Activated CD4-positive, alpha-beta T cell treated with anti-CD3 and anti-CD28 coated beads for 36 hours (primary cell): ENCODE measurements at regions not wholly inside any gene's neighbourhood (a gene's known extent, or its start where the extent isn't known, plus 50 kb on each side); places are given as distances from the start of the nearest gene placed in this dataset.

Experiments
- ATAC-seq: fragments of 200-7000 bp; cut with Tn5 transposase; one replicate; pipeline ENCODE4 v1.10.0; 2021; ENCODE audit warnings: mild to moderate bottlenecking, moderate library complexity
- CTCF ChIA-PET: fragments of 350-600 bp; sonication (Branson Sonifier 250); formaldehyde crosslinking; loops from one replicate; lab custom pipeline; 2021; ENCODE audit warnings: antibody characterized with exemption; lab: Charles Lee
- POLR2A ChIA-PET: fragments of 350-600 bp; sonication (Branson Sonifier 250); formaldehyde crosslinking; loops from one replicate; lab custom pipeline; 2021; ENCODE audit warnings: antibody characterized with exemption, inconsistent platforms; lab: Charles Lee
- DNase-seq: peaks from one replicate; pipeline ENCODE4 v3.0.0-alpha.2; 2020
- H3K27ac Mint-ChIP-seq: one replicate; pipeline ENCODE4 v1.8.0; 2021; ENCODE audit warnings: mixed read lengths
- H3K27me3 Mint-ChIP-seq: one replicate; pipeline ENCODE4 v1.8.0; 2021; ENCODE audit warnings: mixed read lengths
- H3K36me3 Mint-ChIP-seq: one replicate; pipeline ENCODE4 v1.8.0; 2021; ENCODE audit warnings: low read depth, mixed read lengths
- H3K4me1 Mint-ChIP-seq: one replicate; pipeline ENCODE4 v1.8.0; 2021; ENCODE audit warnings: mixed read lengths
- H3K4me3 Mint-ChIP-seq: one replicate; pipeline ENCODE4 v1.8.0; 2021; ENCODE audit warnings: mild to moderate bottlenecking, moderate library complexity, mixed read lengths
- H3K9me3 Mint-ChIP-seq: one replicate; pipeline ENCODE4 v1.8.0; 2021; ENCODE audit warnings: low read depth, mixed read lengths
- intact Hi-C, 2 experiments: fragments of 100-400 bp; cut with DNase I in 1 of 2; cut with micrococcal nuclease in 1 of 2; formaldehyde crosslinking; loops; one replicate each; pipeline versions ENCODE4 v1.14.2 to v1.15.1; 2022 to 2024; cut with DNase I, micrococcal nuclease

DNA sequence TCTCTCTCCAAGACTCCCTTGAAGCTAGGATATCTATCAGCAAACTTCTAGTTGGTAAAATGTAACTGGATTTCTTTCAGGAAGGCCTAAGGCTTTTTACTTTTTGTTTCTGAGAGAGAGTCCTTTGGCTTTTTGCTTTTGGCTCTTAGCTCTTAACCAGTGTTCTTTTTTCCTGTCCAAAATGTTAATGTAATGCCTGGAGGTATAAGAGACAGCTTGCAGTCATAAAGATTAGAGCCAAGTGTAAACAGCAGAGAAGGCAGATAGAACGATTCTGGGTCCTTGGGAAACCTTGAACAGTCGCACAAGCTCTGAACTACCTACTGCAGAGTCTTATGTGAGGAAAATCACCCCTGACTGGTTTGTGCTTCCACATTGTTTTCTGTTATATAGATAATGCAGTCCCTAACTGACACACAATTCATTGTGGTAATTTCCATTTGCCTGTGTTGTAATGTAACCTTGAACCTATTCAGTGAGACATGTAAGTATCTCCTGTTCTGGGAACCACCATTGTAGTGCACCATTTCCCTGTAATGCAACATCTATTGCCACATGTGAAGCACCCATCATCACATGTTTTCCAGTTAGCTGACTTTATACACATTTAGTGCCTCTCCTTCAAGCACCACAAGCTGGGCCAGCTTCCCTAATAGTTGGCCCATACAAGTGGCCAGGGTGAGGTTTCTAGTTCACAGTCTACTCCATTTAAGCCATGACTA is 1311.9 kb downstream of the ROBO1 start:
- ChIA-PET CTCF (no interaction called here), POLR2A (no interaction called here)
- Mint-ChIP-seq H3K4me3 (no peak overlapping the region), H3K27ac (no peak overlapping the region), H3K27me3 (no peaks in the 10 kb centered on the region), H3K4me1 (no peaks in the 10 kb centered on the region), H3K36me3 (no peaks in the 10 kb centered on the region), H3K9me3 (peaks cover 7% of the 10 kb centered on the region)
- ATAC-seq (no peak), DNase-seq (no peak)
- intact Hi-C loops = no loop called here

DNA sequence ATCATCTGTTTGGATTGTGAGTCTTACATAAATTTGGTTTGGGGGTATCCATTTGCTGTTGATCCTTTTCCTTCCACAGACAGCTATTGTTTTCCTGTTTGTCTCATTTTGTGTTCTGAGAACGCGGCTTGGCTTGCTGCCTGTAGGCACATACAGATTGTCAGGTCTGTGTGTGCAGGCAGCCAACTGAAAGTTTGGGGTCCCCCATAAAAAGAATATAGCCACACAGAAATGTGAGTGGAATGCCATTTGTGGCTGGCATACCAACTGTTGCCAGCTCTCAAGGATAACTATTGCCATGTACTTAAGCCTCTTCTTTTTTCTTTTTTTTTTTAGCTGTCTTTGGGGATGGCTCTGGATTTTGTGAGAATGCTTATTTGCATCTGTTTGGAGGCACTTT is 1308.0 kb downstream of the ROBO1 start:
- no peaks in the 10 kb centered on the region for H3K36me3 Mint-ChIP-seq
- intact Hi-C loops = no loop called here
- no peaks in the 10 kb centered on the region for H3K27me3 Mint-ChIP-seq
- peaks cover 17% of the 10 kb centered on the region for H3K9me3 Mint-ChIP-seq
- no peak for ATAC-seq
- ChIA-PET POLR2A (no interaction called here), CTCF (no interaction called here)
- no peak overlapping the region for H3K27ac Mint-ChIP-seq
- H3K4me3 Mint-ChIP-seq = no peak overlapping the region
- H3K4me1 Mint-ChIP-seq = no peaks in the 10 kb centered on the region
- DNase-seq = no peak

DNA sequence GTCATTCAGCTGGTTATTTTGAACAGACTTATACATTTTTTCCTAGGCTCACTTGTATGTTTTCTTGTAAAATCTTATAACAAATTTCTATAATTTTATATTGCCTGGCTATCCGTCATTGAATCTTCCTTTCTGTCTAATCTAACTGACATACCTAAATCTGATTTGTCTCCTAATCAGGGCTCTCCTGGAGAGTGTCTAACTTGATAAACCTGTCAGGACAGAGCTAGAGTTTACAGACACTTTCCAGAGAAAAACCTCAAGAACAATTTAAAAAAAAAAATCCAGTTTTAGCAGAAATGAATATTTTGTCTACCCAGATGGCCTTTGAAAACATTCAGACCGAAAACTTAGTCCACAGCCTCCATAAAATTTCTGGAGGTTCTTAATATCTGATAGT is 1305.8 kb downstream of the ROBO1 start:
- Mint-ChIP-seq H3K4me3 (no peak overlapping the region), H3K4me1 (no peaks in the 10 kb centered on the region), H3K36me3 (no peaks in the 10 kb centered on the region), H3K27me3 (no peaks in the 10 kb centered on the region), H3K9me3 (peaks cover 18% of the 10 kb centered on the region), H3K27ac (no peak overlapping the region)
- no peak for DNase-seq
- ChIA-PET CTCF (no interaction called here), POLR2A (no interaction called here)
- ATAC-seq = no peak
- intact Hi-C loops = no loop called here

DNA sequence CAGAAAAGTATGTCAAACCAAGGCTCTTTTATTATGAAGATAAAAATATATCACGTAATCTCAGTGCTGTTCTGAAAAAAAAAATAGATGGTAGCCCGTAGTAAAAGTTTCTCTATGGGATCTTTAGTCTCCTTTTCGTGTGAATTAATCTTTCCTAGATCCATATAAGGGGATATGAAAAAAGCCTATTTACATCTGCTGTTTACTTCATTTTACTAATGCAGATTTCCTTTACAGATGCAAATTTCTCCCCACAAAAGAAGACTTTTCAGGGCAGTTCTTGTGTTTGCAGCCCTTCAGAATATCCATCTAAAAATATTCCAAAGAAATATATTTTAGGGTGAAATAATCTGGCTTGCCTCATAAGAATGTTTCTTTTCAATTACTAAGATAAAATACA is 1291.7 kb downstream of the ROBO1 start:
- Mint-ChIP-seq H3K9me3 (peaks cover 4% of the 10 kb centered on the region), H3K27ac (no peak overlapping the region), H3K4me1 (no peaks in the 10 kb centered on the region), H3K36me3 (no peaks in the 10 kb centered on the region), H3K27me3 (no peaks in the 10 kb centered on the region), H3K4me3 (no peak overlapping the region)
- DNase-seq (no peak), ATAC-seq (no peak)
- intact Hi-C loops = no loop called here
- CTCF ChIA-PET = no interaction called here
- POLR2A ChIA-PET = no interaction called here

DNA sequence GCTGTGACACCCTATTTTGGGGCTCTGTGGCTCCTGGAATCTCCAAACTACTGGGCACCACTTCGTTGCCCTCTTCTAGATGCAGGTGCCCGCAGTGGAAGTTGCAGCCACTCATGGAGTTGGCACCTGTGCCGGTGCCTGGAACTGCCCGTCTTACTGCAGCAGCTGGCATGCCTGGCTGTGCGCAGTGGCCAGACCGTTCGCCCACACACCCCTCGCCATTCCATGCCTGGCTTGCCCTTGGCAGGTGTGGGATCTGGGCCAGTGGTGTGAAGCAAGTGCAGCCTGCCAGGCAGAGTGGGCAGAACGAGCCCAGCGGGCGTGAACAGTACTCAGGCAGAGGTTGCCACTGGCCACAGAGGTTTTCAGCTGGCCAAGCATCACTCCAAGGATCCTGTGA is 1286.7 kb downstream of the ROBO1 start:
- Mint-ChIP-seq H3K36me3 (no peaks in the 10 kb centered on the region), H3K27me3 (no peaks in the 10 kb centered on the region), H3K4me1 (no peaks in the 10 kb centered on the region), H3K27ac (no peak overlapping the region), H3K4me3 (no peak overlapping the region), H3K9me3 (peaks cover 4% of the 10 kb centered on the region)
- no peak for DNase-seq
- no peak for ATAC-seq
- ChIA-PET CTCF (no interaction called here), POLR2A (no interaction called here)
- intact Hi-C loops = no loop called here

DNA sequence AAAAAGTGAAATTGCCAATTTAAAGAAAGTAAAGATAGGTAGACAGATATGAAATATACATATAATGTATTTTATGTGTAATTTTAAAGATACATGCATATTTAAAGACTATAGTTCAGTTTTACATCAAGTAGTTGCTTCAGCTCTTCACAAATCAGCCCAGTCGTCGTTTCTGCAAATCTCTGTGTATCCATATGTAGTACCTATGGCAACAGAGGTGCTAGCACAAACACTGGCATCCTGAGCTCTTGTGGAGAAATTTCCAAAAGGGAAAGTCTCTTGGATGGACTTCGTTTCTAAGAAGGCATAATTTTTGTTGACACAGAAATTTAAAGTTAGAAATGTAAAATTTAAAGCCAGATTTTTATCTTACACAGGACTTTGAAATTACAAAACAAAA is 1284.7 kb downstream of the ROBO1 start:
- ATAC-seq (no peak), DNase-seq (no peak)
- no peak overlapping the region for H3K27ac Mint-ChIP-seq
- intact Hi-C loops = no loop called here
- H3K36me3 Mint-ChIP-seq = no peaks in the 10 kb centered on the region
- CTCF ChIA-PET = no interaction called here
- no peaks in the 10 kb centered on the region for H3K27me3 Mint-ChIP-seq
- H3K4me1 Mint-ChIP-seq = no peaks in the 10 kb centered on the region
- H3K4me3 Mint-ChIP-seq = no peak overlapping the region
- POLR2A ChIA-PET = no interaction called here
- peaks cover 6% of the 10 kb centered on the region for H3K9me3 Mint-ChIP-seq

DNA sequence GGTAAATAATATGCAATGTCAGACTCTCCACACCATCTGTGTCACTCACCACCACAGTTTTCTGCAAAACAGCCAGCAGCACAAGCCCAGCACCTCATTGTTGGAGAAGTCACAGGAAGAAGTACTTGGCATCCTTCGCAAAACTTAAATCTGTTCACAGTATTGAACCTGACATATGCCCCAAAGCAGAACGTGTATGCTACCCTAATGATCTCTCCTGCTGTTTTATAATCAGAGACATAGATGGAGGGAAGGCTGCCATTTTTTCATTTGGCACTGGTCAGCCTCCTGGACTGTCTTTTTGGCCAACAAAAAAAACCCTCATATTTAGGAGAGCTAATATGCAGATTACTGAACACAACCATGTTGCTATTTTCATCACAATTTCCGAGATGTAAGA is 1272.9 kb downstream of the ROBO1 start:
- ChIA-PET POLR2A (no interaction called here), CTCF (no interaction called here)
- Mint-ChIP-seq H3K36me3 (no peaks in the 10 kb centered on the region), H3K27me3 (no peaks in the 10 kb centered on the region), H3K4me1 (no peaks in the 10 kb centered on the region), H3K27ac (no peak overlapping the region), H3K9me3 (no peaks in the 10 kb centered on the region), H3K4me3 (no peak overlapping the region)
- intact Hi-C loops = no loop called here
- no peak for ATAC-seq
- no peak for DNase-seq

DNA sequence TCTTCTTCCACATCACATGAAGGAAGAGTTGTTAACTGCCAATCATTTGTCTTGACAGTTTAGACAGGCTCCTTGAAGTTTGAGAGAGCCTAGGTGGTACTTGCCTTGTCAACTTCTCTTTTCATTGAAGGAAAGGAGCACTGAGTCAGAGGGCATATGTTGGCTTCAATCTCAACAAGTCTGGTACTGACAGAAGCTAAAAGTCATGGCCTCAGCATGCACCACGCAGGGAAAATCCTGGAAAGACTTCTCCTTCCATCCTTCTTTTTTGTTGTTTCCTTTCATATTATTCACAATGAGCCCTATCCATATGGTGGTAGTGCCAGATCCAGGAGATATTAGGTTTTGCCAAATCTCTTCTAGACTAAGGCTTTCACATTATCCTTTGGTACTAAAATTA is 1272.5 kb downstream of the ROBO1 start:
- ChIA-PET CTCF (no interaction called here), POLR2A (no interaction called here)
- H3K4me1 Mint-ChIP-seq = no peaks in the 10 kb centered on the region
- intact Hi-C loops = no loop called here
- no peak overlapping the region for H3K4me3 Mint-ChIP-seq
- no peaks in the 10 kb centered on the region for H3K9me3 Mint-ChIP-seq
- no peak overlapping the region for H3K27ac Mint-ChIP-seq
- no peaks in the 10 kb centered on the region for H3K27me3 Mint-ChIP-seq
- no peaks in the 10 kb centered on the region for H3K36me3 Mint-ChIP-seq
- DNase-seq (no peak), ATAC-seq (no peak)

DNA sequence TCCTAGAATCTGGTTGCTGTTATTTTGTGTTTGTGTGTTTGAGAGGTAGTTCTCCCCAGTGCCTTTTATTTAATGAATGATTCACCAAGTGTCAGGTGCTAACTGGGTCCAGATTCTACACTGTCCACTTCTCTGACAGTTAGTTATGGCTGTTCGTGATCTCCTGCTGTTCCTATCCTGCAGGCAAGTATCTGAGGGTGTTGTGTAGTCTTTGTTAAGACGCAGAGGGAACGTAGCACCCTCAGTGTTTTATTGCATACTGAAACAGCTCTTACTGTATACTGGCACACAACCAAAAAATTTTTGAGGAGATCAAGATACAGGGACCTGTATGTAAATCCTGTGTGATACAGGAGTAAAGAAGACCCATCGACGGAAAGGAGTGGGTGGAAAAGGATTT is 1271.3 kb downstream of the ROBO1 start:
- Mint-ChIP-seq H3K27ac (no peak overlapping the region), H3K4me3 (no peak overlapping the region), H3K9me3 (peaks cover 5% of the 10 kb centered on the region), H3K27me3 (no peaks in the 10 kb centered on the region), H3K4me1 (no peaks in the 10 kb centered on the region), H3K36me3 (no peaks in the 10 kb centered on the region)
- ATAC-seq (no peak), DNase-seq (no peak)
- POLR2A ChIA-PET = no interaction called here
- CTCF ChIA-PET = no interaction called here
- intact Hi-C loops = no loop called here

DNA sequence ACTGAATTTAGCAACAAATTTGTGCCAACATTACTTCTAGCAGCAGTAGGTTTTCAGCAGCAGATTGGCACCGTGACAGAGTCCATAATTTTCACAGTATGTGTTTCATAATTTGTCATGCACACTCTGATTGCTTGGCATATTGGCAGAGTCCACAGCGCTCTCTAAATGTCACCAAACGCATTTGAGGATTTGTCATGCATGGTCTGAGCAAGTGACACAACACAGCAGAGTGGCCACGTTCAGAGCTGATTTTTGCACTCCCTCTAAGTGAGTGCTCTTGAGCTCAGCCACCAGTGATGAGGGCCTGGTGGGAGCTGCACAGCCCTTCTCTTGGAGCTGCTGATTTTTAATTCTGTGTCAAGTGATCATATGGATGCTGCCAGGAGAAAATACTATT is 1270.8 kb downstream of the ROBO1 start:
- no peaks in the 10 kb centered on the region for H3K27me3 Mint-ChIP-seq
- H3K36me3 Mint-ChIP-seq = no peaks in the 10 kb centered on the region
- intact Hi-C loops = no loop called here
- ChIA-PET CTCF (no interaction called here), POLR2A (no interaction called here)
- no peak for DNase-seq
- ATAC-seq = no peak
- H3K4me3 Mint-ChIP-seq = no peak overlapping the region
- H3K4me1 Mint-ChIP-seq = no peaks in the 10 kb centered on the region
- peaks cover 5% of the 10 kb centered on the region for H3K9me3 Mint-ChIP-seq
- no peak overlapping the region for H3K27ac Mint-ChIP-seq

DNA sequence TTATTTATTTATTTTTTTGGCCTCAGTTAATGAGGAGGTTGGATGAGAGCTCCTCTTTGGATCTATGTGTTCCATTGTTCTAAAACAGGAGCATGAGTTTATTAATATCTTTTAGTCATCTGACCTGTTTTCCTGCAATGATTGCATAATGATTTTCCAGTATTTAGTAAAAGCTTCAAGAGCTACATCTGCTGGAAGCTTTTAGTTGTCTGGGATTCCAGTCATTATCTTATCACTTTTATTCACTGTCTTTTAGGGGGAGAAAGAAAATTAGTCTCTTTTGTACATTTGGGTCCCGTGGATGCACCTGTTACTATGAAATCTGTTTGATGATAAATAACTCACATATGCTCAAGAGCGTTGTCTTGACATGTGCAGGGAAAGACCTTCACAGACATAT is 1270.0 kb downstream of the ROBO1 start:
- ChIA-PET POLR2A (no interaction called here), CTCF (no interaction called here)
- Mint-ChIP-seq H3K27me3 (no peaks in the 10 kb centered on the region), H3K9me3 (peaks cover 5% of the 10 kb centered on the region), H3K4me3 (no peak overlapping the region), H3K4me1 (no peaks in the 10 kb centered on the region), H3K36me3 (no peaks in the 10 kb centered on the region), H3K27ac (no peak overlapping the region)
- intact Hi-C loops = no loop called here
- DNase-seq (no peak), ATAC-seq (no peak)

DNA sequence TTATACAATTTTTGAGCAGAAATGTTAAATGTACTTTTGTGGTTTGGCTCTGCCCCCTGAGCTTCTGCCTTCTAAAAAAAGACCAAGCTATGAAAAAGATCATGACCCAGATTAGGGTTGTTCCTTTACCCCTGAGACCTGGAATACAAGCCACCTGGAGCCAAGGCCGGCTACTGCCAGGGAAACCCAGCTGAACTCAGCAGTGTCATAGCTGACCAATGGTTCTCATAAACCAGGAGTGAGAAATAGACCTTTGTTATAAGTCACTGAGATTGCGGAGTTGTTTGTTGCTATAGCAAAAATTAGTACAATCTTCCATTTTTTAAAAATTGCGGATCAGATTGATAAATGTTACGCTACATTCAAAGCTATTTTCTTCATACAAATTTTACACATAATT is 1261.7 kb downstream of the ROBO1 start:
- H3K4me3 Mint-ChIP-seq = no peak overlapping the region
- intact Hi-C loops = no loop called here
- no peak for ATAC-seq

More for the DNA sequence above, 1261.7 kb downstream of the ROBO1 start:
- no peak for DNase-seq
- Mint-ChIP-seq H3K27ac (no peak overlapping the region), H3K4me1 (no peaks in the 10 kb centered on the region), H3K36me3 (no peaks in the 10 kb centered on the region), H3K27me3 (no peaks in the 10 kb centered on the region), H3K9me3 (peaks cover 7% of the 10 kb centered on the region)
- ChIA-PET POLR2A (no interaction called here), CTCF (no interaction called here)
